Calu3 (cell line): ENCODE measurements at regions not wholly inside any gene's neighbourhood (a gene's known extent, or its start where the extent isn't known, plus 50 kb on each side); places are given as distances from the start of the nearest gene placed in this dataset.

Source experiments
- BruUV-seq: library from RNA; stranded (reverse); fragments of 400-500 nt; replicated peaks from 2 replicates; lab custom pipeline; 2021; lab: Mats Ljungman, UMichigan
- CTCF ChIA-PET: fragments of 300-600 bp; sonication (Branson Sonifier 250); formaldehyde crosslinking; loops from one replicate; lab custom pipeline; 2022; ENCODE audit warnings: antibody characterized with exemption; lab: Charles Lee
- DNase-seq: peaks from one replicate; pipeline ENCODE4 v3.0.0; 2022
- H3K27ac Mint-ChIP-seq: one replicate; pipeline ENCODE4 v1.8.0; 2022; ENCODE audit warnings: mixed read lengths; ENCODE audit not compliant: unreplicated experiment
- H3K27me3 Mint-ChIP-seq: one replicate; pipeline ENCODE4 v1.8.0; 2022; ENCODE audit warnings: mixed read lengths; ENCODE audit not compliant: unreplicated experiment
- H3K36me3 Mint-ChIP-seq: one replicate; pipeline ENCODE4 v1.8.0; 2022; ENCODE audit warnings: mild to moderate bottlenecking, moderate library complexity, mixed read lengths; ENCODE audit not compliant: insufficient read depth, unreplicated experiment
- H3K4me1 Mint-ChIP-seq: one replicate; pipeline ENCODE4 v1.8.0; 2022; ENCODE audit warnings: mild to moderate bottlenecking, low read depth, mixed read lengths; ENCODE audit not compliant: unreplicated experiment
- H3K4me3 Mint-ChIP-seq: one replicate; pipeline ENCODE4 v1.8.0; 2022; ENCODE audit warnings: mild to moderate bottlenecking, low read depth, moderate library complexity, mixed read lengths; ENCODE audit not compliant: unreplicated experiment
- H3K9me3 Mint-ChIP-seq: one replicate; pipeline ENCODE4 v1.8.0; 2022; ENCODE audit warnings: low read depth, mixed read lengths; ENCODE audit not compliant: unreplicated experiment
- intact Hi-C: fragments of 100-400 bp; cut with micrococcal nuclease; formaldehyde crosslinking; loops from one replicate; pipeline ENCODE4 v1.10.0; 2022; ENCODE audit not compliant: unreplicated experiment
- TF ChIP-seq, protein P1 (sequence below): fragments of 200-600 bp; IDR thresholded peaks from one replicate; pipeline ENCODE4 v1.8.0; 2022; ENCODE audit warnings: antibody characterized with exemption; ENCODE audit not compliant: unreplicated experiment

DNA sequence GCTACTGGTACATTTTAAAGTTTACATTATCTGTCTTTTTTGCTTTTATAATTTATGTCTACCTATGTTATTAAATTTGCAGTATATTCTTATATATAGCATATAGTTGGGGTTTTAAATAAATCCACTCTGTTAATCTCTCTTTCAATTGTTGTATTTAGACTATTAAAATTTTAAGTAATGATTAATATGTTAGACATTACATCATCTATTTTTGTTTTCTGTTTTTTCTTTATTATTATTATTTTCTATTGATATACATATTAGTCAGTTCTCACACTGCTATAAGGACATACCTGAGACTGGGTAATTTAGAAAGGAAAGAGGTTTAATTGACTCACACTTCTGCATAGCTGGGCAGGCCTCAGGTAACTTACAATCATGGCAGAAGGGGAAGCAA lies 1338.2 kb upstream of the GJE1 start:
- CTCF ChIA-PET: no interaction called here
- Mint-ChIP-seq H3K9me3 (no peaks in the 10 kb centered on the region), H3K27me3 (no peaks in the 10 kb centered on the region), H3K36me3 (no peaks in the 10 kb centered on the region), H3K4me1 (no peaks in the 10 kb centered on the region), H3K27ac (no peak overlapping the region), H3K4me3 (no peak overlapping the region)
- TF ChIP-seq, protein P1, sequence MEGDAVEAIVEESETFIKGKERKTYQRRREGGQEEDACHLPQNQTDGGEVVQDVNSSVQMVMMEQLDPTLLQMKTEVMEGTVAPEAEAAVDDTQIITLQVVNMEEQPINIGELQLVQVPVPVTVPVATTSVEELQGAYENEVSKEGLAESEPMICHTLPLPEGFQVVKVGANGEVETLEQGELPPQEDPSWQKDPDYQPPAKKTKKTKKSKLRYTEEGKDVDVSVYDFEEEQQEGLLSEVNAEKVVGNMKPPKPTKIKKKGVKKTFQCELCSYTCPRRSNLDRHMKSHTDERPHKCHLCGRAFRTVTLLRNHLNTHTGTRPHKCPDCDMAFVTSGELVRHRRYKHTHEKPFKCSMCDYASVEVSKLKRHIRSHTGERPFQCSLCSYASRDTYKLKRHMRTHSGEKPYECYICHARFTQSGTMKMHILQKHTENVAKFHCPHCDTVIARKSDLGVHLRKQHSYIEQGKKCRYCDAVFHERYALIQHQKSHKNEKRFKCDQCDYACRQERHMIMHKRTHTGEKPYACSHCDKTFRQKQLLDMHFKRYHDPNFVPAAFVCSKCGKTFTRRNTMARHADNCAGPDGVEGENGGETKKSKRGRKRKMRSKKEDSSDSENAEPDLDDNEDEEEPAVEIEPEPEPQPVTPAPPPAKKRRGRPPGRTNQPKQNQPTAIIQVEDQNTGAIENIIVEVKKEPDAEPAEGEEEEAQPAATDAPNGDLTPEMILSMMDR: no peak
- intact Hi-C loops: no loop called here
- DNase-seq: no peak
- BruUV-seq: no TSS peak

DNA sequence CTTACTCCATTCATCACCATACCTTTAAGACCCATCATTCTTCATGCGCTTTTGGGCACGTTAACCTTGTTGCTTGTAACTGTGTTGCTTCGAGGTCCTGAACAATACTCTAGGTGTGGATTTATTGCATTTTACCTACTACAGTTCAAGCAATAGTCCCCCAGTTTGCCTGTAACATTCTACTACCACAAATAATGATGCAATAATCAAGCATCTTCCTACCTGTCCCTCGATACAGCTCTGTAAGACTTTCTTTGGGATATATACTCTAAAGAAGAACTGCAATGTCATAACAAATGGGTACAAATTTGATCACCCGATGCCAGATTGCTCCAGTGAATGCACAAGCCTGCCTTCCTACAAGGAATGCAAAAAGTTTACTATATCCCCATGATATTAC lies 1342.6 kb upstream of the GJE1 start:
- Mint-ChIP-seq H3K4me1 (peaks cover 3% of the 10 kb centered on the region), H3K27ac (no peak overlapping the region), H3K27me3 (no peaks in the 10 kb centered on the region), H3K36me3 (no peaks in the 10 kb centered on the region), H3K4me3 (no peak overlapping the region), H3K9me3 (no peaks in the 10 kb centered on the region)
- TF ChIP-seq, protein P1: no peak
- no peak for DNase-seq
- BruUV-seq: no TSS peak
- intact Hi-C loops: no loop called here
- CTCF ChIA-PET: no interaction called here

- BruUV-seq: no TSS peak
- H3K27me3 Mint-ChIP-seq: no peaks in the 10 kb centered on the region
- CTCF ChIA-PET: no interaction called here
- no peak for DNase-seq
- peaks cover 10% of the 10 kb centered on the region for H3K4me1 Mint-ChIP-seq
- no peaks in the 10 kb centered on the region for H3K36me3 Mint-ChIP-seq
- no peaks in the 10 kb centered on the region for H3K9me3 Mint-ChIP-seq
- intact Hi-C loops: no loop called here
- H3K27ac Mint-ChIP-seq: no peak overlapping the region
- TF ChIP-seq, protein P1: no peak
- no peak overlapping the region for H3K4me3 Mint-ChIP-seq
Measured at GRCh38 chr6:140789466-140789865, 1343.3 kb upstream of the GJE1 start.

DNA sequence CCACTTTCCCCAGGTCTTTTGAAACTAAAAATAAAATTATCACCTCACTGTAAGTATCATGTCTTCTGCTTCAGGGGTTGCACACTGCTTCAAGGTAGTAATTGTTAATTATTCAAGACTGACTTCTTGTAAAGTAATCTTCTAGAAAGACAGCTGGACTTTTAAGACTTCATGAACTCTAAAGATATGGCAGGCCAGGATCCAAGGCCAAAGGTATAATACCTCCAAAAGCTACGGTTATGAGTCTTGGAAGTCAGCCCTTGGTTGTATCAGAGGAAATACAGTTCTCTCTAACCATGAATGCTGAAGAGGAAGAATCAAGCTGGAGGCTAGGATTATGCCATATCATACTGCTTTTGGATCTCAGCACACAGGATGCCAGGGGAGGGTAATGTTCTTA lies 1346.8 kb upstream of the GJE1 start:
- H3K36me3 Mint-ChIP-seq: no peaks in the 10 kb centered on the region
- no TSS peak for BruUV-seq

More for the DNA sequence above, 1346.8 kb upstream of the GJE1 start:
- intact Hi-C loops: no loop called here
- TF ChIP-seq, protein P1: no peak
- Mint-ChIP-seq H3K27ac (no peak overlapping the region), H3K4me1 (peaks cover 16% of the 10 kb centered on the region), H3K9me3 (no peaks in the 10 kb centered on the region), H3K4me3 (no peak overlapping the region), H3K27me3 (no peaks in the 10 kb centered on the region)
- CTCF ChIA-PET: interaction anchor here (0.6 kb wide), 1 partner anchor 149 kb away, joined by 3 read pairs; no protein-coding TSS in a partner anchor
- no peak for DNase-seq
